Stimulated activated effector memory CD8-positive, alpha-beta T cell treated with anti-CD3 and anti-CD28 coated beads, Interleukin-12 subunit alpha, Interleukin-12 subunit beta, amount 100 ng/mL, for 72 hours (primary cell): ENCODE measurements at regions not wholly inside any gene's neighbourhood (a gene's known extent, or its start where the extent isn't known, plus 50 kb on each side); places are given as distances from the start of the nearest gene placed in this dataset.
A peak's percentile ranks its signal among the peaks of the same experiment; 100 is the strongest.

Experiments
- ATAC-seq: fragments of 150-1000 bp; cut with Tn5 transposase; 2 replicates; pipeline ENCODE4 v1.10.0; 2021
- DNase-seq, 2 donors: peaks; one replicate each; pipeline ENCODE4 v3.0.0; 2021 to 2022; ENCODE audit warnings: low spot score in 2 of 2
- H3K27ac Mint-ChIP-seq: one replicate; pipeline ENCODE4 v1.8.0; 2022; ENCODE audit warnings: mild to moderate bottlenecking, mixed read lengths
- H3K36me3 Mint-ChIP-seq: one replicate; pipeline ENCODE4 v1.8.0; 2022; ENCODE audit warnings: mild to moderate bottlenecking, mixed read lengths
- H3K4me1 Mint-ChIP-seq: one replicate; pipeline ENCODE4 v1.8.0; 2022; ENCODE audit warnings: mixed read lengths
- H3K4me3 Mint-ChIP-seq: one replicate; pipeline ENCODE4 v1.8.0; 2022; ENCODE audit warnings: mild to moderate bottlenecking, mixed read lengths
- H3K9me3 Mint-ChIP-seq: one replicate; pipeline ENCODE4 v1.8.0; 2022; ENCODE audit warnings: mixed read lengths

DNA sequence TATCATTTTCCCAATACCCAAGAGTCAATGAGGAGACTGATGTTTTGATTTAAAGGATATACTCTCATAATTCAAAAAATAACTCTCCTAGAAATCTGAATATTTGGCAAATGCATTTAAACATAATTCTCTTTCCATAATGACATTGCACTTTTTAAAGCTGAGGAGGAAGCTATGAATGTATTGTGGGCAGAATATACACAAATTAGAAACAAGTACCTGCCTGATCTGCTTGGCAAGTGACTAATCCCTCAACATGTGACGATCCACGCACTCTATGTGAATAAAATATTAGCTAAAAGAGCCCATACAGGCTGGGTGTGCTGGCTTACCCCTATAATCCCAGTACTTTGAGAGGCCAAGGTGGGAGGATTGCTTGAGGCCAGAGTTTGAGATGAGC is 88.3 kb upstream of the CCDC28A start:
- DNase-seq (no peak), ATAC-seq (no peak)
- Mint-ChIP-seq H3K36me3 (no peaks in the 10 kb centered on the region), H3K27ac (no peak overlapping the region), H3K9me3 (no peaks in the 10 kb centered on the region), H3K4me3 (no peak overlapping the region), H3K4me1 (no peaks in the 10 kb centered on the region)

DNA sequence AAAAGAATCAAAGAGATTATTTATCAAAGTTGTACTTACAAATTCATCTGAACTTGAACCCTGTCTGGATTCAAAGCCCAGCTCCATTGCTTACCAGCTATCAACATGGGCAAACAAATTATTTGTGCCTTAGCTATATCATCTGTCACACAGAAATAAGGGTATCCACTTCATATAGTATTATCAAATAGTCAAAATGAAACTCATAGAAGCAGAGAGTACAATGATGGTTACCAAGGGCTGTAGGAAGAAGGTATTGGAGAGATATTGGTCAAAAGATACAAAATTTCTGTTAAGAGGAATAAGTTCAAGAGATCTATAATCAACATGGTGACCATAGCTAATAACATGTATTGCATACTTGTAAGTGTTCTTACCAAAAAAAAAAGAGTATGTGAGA is 87.8 kb upstream of the CCDC28A start:
- H3K4me1 Mint-ChIP-seq: no peaks in the 10 kb centered on the region
- H3K9me3 Mint-ChIP-seq: no peaks in the 10 kb centered on the region
- no peak overlapping the region for H3K27ac Mint-ChIP-seq
- no peak for DNase-seq
- no peak overlapping the region for H3K4me3 Mint-ChIP-seq
- no peaks in the 10 kb centered on the region for H3K36me3 Mint-ChIP-seq
- ATAC-seq: no peak

DNA sequence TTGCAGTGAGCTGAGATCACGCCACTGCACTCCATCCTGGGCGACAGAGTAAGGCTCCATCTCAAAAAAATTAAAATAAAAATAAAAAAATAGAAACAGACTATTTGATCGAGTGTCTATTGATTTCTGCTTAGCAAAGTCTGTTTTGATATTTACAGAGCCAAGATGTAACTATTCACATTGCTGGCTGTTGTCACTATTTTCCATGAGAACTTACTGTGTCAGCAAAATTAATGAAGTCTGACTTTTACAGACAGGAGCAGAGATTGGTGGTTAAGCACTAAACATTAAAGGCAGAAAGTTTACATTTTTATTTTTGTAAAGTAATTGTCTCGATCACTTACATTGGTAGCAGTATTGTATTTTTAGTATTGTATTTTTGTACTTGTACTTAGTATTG is 85.0 kb upstream of the CCDC28A start:
- H3K9me3 Mint-ChIP-seq: no peaks in the 10 kb centered on the region
- H3K4me1 Mint-ChIP-seq: peaks cover 2% of the 10 kb centered on the region
- no peak for ATAC-seq
- no peak overlapping the region for H3K4me3 Mint-ChIP-seq
- H3K27ac Mint-ChIP-seq: no peak overlapping the region
- no peaks in the 10 kb centered on the region for H3K36me3 Mint-ChIP-seq
- no peak for DNase-seq

DNA sequence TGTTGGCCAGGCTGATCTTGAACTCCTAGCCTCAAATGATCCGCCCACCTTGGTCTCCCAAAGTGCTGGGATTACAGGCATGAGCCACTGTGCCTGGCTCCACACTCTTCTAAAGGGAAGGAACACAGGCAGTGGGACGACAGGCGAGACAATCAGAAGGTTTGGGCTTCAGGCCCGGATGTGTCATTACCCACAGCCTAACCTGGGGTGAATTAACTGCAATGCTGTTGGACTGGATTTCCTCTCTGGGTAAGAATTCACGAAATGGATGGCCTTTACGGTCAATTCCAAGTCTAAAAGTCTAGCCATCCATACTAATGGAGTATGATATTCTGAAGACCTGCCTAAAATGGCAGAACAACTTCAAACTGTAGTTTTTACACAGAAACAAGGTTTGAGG is 83.7 kb upstream of the CCDC28A start:
- no peaks in the 10 kb centered on the region for H3K36me3 Mint-ChIP-seq
- H3K4me3 Mint-ChIP-seq: no peak overlapping the region
- H3K4me1 Mint-ChIP-seq: peaks cover 4% of the 10 kb centered on the region
- no peak overlapping the region for H3K27ac Mint-ChIP-seq
- H3K9me3 Mint-ChIP-seq: no peaks in the 10 kb centered on the region
- DNase-seq (no peak), ATAC-seq (no peak)

DNA sequence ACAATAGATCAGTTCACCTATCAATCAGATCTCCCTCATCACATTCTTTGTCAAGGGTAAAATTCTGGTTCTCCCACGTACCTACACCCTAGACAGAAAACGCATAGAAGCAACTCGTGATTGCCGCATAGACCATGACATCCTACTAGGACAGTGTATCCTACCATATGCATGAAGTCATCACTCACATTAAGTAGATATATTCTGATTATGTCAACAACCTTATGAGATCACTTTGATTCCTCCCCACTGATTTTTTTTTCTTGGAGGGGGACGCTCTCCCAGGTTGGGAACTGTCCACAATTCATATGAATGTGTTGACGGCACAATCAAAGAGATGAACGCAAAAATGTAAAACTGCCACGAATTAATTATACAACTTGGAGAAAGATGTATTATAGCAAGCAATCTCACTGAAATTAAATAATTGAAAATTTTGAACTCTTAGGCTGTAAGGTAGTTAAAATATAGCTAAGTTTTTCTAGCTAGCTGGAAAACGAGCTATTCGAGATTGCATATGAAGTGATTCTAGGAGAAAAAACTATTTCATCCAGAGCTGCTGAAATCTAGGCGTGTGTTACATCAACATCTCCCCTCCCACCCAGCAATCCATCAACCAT is 82.5 kb upstream of the CCDC28A start:
- peak overlapping the region; percentile 81 for H3K4me3 Mint-ChIP-seq
- H3K9me3 Mint-ChIP-seq: no peaks in the 10 kb centered on the region
- H3K27ac Mint-ChIP-seq: no peak overlapping the region
- DNase-seq (no peak), ATAC-seq (no peak)
- peaks cover 4% of the 10 kb centered on the region for H3K4me1 Mint-ChIP-seq
- no peaks in the 10 kb centered on the region for H3K36me3 Mint-ChIP-seq

DNA sequence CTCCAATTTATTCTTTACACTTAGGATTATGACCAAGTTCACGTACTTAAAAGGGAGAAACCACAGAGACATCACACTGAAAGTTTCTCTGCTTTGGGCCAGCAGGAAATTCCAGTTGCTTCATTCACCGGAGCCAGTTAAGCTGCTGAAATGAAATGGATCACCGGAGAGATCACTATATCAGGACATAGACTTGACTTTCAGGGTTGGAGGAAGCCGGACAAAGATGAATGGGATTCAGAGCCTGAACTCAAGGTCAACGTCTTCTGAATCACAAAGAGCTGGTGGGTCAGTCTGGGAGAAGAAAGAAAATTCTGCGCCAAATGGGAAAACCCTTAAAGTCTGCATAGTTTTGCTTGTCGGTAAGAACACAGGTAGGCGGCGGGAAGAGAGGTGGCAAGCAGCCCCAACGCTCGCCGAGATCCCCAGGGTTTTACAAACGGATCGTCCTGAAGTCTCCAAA is 81.9 kb upstream of the CCDC28A start:
- Mint-ChIP-seq H3K36me3 (no peaks in the 10 kb centered on the region), H3K4me1 (peaks cover 4% of the 10 kb centered on the region), H3K9me3 (no peaks in the 10 kb centered on the region), H3K27ac (no peak overlapping the region), H3K4me3 (peak overlapping the region; percentile 81)
- DNase-seq: no peak
- ATAC-seq: no peak

DNA sequence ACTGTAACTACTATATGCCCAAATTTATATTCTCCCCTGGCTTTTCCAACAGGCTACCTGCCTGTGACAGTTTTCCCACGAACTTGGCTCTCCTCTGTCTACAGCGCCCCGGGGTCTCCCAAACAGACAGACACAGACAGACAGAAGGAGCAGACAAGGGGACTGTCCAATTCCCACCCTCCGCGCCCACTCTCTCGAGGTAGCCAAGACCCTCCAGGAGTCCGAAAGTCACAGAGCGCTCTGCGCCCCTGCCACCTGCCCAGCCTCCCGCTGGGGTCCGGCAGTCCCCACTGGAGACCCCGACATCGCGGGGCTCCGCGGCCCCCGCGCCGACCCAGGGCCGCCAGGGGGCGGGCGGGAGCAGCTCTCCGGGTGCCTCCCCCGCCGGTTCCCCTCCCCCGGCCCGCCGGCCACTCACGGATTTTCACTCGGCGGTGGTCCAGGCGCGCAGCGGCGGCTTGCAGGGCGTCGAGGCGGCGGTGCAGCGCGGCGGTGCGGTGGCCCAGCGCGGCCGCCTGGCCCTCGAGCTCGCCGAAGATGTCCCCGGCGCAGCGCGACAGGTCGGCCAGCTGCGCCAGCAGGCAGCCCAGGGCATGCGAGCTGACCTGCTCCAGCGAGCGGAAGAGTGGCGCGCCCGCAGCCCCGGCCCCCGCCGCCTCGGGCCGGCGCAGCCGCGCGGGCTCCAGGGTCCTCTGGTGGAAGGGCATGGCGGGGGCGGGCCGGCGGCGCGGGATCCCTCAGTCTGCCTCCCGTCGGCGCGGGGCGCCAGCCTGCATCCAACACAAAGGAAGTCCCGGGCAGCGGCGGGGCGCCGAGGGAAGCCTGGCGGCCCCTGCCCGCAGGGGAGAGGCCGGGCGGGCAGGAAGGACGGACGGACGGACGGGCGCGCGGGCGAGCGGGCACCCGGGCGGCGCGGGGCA is 81.3 kb upstream of the CCDC28A start:
- Mint-ChIP-seq H3K4me1 (peaks cover 4% of the 10 kb centered on the region), H3K9me3 (no peaks in the 10 kb centered on the region), H3K4me3 (peak overlapping the region; percentile 81), H3K36me3 (no peaks in the 10 kb centered on the region), H3K27ac (no peak overlapping the region)
- peak; percentile 57 to 83 for DNase-seq
- peak; percentile 78 for ATAC-seq

DNA sequence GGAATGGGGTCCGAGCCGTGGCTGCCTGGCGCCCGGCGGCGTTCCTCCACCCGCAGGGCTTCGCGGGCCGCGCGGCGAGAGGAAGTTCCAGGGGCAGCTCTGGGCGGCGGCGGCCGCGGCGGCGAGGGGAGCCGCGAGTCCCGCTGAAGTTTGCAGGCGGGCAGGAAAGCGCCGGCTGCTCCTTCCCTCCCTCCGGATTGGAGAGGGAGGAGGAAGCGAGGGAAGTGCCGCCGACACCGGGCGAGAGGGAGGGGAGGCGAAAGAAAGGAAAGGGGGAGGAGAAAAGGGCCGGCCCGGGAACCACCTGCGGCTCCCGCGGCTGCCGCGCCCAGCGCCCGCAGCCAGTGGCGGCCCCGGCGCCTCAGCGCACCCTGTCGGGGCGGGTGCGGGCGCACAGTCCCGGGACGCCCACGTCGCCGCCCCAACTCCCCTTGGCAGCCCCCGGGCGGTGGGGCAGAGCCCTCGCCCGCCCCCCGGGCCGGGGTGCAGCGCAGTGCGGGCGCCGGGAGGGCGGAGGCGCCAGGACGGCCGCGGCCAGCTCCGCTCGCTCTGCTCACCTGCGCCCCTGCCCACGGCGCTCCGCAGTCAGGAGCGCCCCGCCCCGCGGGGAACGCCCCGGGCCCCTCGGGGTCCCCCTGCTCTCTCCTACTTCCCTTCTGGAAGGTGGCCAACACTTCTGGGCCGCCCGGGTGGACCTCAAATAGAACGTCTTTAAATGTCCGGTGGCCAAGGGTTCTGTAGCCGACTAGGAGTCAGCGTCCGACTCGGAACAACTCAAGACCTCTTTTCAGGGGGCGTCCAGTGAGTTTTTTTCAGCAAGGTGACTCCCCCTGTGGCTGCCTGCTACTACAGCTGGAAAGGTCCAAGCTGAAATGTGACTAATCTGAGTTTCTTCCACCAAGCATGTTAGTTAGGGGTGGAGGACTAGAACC is 80.3 kb upstream of the CCDC28A start:
- DNase-seq (peak; percentile 21 to 62), ATAC-seq (peak; percentile 66)
- no peaks in the 10 kb centered on the region for H3K9me3 Mint-ChIP-seq
- no peak overlapping the region for H3K27ac Mint-ChIP-seq
- peak overlapping the region; percentile 81 for H3K4me3 Mint-ChIP-seq
- peaks cover 4% of the 10 kb centered on the region for H3K4me1 Mint-ChIP-seq
- H3K36me3 Mint-ChIP-seq: no peaks in the 10 kb centered on the region

DNA sequence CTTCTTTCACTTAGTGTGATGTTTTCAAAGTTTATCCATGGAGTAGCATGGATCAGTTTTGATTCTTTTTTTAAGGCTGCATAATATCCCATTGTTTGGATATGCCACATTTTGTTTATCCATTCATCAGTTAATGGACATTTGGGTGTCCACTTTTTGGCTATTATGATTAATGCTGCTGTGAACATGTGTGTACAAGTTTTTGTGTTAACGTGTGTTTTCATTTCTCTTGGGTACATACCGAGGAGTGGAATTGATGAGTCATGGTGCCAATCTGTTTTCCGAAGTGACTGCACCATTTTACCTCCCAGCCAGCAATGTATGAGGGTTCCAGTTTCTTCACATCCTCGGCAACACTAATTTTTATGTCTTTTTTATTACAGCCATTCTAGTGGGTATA is 78.4 kb upstream of the CCDC28A start:
- Mint-ChIP-seq H3K9me3 (no peaks in the 10 kb centered on the region), H3K27ac (no peak overlapping the region), H3K4me1 (peaks cover 4% of the 10 kb centered on the region), H3K4me3 (no peak overlapping the region), H3K36me3 (no peaks in the 10 kb centered on the region)
- DNase-seq (no peak), ATAC-seq (no peak)

DNA sequence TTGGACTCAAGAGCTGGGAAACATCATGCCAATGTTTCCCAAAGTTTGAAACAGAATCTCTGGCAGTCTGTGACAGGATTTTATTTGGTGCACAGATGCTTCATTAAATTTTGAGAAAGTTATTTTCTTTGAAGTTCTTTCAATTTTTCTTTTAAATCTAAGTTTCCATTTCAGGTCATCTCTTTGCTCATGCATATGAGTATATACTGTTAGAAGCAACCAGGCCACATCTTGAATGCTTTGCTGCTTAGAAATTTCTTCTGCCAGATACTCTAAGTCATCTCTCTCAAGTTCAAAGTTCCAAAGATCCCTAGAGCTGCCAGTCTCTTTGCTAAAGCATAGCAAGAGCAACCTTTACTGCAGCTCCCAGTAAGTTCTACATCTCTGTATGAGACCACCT is 59.1 kb upstream of the CCDC28A start:
- H3K27ac Mint-ChIP-seq: no peak overlapping the region
- peaks cover 3% of the 10 kb centered on the region for H3K9me3 Mint-ChIP-seq
- H3K36me3 Mint-ChIP-seq: no peaks in the 10 kb centered on the region
- no peak overlapping the region for H3K4me3 Mint-ChIP-seq
- no peaks in the 10 kb centered on the region for H3K4me1 Mint-ChIP-seq
- ATAC-seq: no peak
- no peak for DNase-seq

DNA sequence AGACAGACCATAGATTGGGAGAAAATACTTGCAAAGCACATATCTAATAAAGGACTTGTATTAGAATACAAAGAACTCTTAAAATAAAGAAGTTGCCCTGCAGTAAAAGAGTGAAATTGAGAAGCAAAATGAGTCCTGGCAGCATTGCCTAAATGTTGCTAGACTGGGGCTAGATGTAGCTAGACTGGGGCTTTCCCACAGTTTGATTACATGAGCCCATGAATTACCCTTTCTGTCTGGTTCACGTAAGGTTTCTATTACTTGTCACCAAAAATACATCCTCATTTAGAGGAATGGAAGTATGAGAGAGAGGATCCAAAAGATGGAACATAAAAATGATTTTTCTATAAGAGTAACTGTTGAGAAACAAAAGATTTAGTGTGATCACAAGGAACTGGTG is 57.6 kb upstream of the CCDC28A start:
- Mint-ChIP-seq H3K36me3 (no peaks in the 10 kb centered on the region), H3K27ac (no peak overlapping the region), H3K4me3 (no peak overlapping the region), H3K4me1 (no peaks in the 10 kb centered on the region), H3K9me3 (peaks cover 3% of the 10 kb centered on the region)
- ATAC-seq (no peak), DNase-seq (no peak)

DNA sequence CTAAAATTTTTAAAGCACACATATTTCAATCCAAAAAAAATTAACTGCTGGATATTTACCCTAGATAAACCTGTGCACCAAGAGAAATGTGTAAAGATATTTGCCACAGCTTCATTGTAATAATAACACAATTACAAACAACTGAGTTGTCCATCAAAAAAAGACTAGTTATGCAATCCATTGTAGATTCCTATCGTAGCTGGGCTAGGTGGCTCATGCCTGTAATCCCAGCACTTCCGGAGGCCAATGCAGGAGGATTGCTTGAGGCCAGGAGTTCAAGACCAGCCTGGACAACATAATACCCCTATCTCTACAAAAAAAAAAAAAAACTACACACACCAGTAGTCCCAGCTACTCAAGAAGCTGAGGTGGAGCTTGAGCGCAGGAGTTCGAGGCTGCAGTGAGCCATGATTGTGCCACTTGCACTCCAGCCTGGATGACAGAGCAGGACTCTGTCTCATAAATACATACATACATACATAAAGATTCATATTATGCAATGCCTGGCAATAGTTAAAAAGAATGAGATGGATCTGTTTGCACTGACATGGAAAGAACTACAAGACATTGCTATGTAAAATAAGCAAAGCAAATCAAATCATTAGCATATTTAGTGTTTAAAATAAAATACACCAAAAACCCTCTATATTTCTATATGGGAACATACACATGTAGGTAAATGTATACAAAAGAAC is 56.5 kb upstream of the CCDC28A start:
- no peaks in the 10 kb centered on the region for H3K36me3 Mint-ChIP-seq
- no peak overlapping the region for H3K27ac Mint-ChIP-seq
- peaks cover 3% of the 10 kb centered on the region for H3K9me3 Mint-ChIP-seq
- H3K4me1 Mint-ChIP-seq: no peaks in the 10 kb centered on the region
- ATAC-seq (no peak), DNase-seq (no peak)
- H3K4me3 Mint-ChIP-seq: no peak overlapping the region

DNA sequence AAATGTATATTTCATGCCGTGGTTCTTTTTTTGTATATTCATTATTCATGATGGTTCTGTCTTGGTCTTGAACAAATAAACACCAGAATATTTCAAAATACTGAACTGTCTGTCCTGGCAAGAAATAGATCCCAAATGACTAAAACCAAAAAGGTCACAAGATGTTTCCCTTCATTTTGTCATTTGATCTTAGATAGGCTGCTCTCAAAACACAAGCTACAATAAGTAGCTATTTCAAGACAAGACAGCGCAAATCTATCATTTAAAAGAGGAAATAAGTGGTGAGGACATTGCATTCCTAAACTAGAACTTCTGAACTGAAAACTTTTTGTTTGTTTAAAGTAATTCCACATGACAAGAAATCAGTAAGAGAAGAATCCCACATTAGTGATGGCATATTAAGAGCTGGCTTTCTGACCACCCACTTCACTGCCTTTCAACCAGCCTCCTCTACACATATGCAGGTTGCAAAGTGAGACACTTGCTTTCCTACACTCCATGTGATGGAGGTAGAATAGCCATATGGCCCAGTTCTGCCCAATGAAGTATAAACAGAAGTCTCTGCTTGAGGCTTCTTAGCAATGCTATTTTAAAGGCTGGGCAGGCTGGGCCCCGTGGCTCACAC is 54.4 kb upstream of the CCDC28A start:
- H3K36me3 Mint-ChIP-seq: no peaks in the 10 kb centered on the region
- ATAC-seq (no peak), DNase-seq (no peak)
- H3K27ac Mint-ChIP-seq: no peak overlapping the region
- H3K4me3 Mint-ChIP-seq: no peak overlapping the region
- H3K9me3 Mint-ChIP-seq: peaks cover 3% of the 10 kb centered on the region
- H3K4me1 Mint-ChIP-seq: no peaks in the 10 kb centered on the region

DNA sequence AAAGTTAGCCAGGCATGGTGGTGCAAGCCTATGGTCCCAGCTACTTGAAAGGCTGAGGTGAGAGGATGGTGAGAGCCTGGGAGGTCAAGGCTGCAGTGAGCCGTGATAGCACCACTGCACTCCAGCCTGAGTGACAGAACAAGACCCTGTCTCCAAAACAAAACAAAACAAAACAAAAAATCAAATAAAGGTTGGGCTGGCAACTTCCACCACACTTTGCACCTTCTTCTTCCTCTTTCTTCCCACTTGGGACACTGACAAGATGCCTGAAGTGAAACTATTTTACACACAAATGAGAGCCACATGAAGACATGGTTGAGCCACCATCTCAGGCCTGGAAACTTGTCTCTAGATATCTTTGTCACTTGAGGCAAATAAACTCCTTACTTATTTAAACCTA is 53.8 kb upstream of the CCDC28A start:
- DNase-seq (no peak), ATAC-seq (no peak)
- no peaks in the 10 kb centered on the region for H3K4me1 Mint-ChIP-seq
- H3K36me3 Mint-ChIP-seq: no peaks in the 10 kb centered on the region
- H3K9me3 Mint-ChIP-seq: peaks cover 3% of the 10 kb centered on the region
- H3K4me3 Mint-ChIP-seq: no peak overlapping the region
- no peak overlapping the region for H3K27ac Mint-ChIP-seq
